ENCODE measurements at regions not wholly inside any gene's neighbourhood (a gene's known extent, or its start where the extent isn't known, plus 50 kb on each side); places are given as distances from the start of the nearest gene placed in this dataset.
"Not testable (repeated sequence)": the region's sequence is repeated elsewhere in the genome, so short reads cannot be mapped to it uniquely, and the experiment has no call there.

DNA sequence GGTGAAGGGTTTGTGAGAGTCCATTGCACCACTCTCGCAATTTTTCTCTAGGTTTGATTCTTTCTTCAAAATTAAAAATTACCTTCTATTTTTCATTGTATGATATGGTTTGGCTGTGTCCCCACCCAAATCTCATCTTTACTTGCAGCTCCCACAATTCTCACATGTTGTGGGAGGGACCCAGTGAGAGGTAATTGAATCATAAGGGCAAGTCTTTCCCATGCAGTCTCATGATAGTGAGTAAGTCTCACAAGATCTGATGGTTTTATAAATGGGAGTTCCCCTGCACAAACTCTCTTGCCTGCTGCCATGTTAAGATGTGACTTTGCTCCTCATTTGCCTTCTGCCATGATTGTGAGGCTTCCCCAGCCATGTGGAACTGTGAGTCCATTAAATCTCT is 711.2 kb upstream of the AUTS2 start:
- TF ChIP-seq ZNF274 (IDR thresholded peaks at IDR 0.05; ENCODE audit: borderline replicate concordance, extremely low read depth, low read length); POLR2A (IDR thresholded peaks at IDR 0.05; ENCODE audit: control extremely low read depth in 1 of 2, low read depth in 2 of 2, low read length in 2 of 2); GABPA (IDR thresholded peaks at IDR 0.05; ENCODE audit: borderline replicate concordance, insufficient read depth, low read length); SP1 (IDR thresholded peaks at IDR 0.05; ENCODE audit: low read depth, low read length); NANOG (IDR thresholded peaks at IDR 0.05; ENCODE audit: insufficient read depth, low read depth, low read length, poor library complexity, severe bottlenecking); EZH2 (IDR thresholded peaks at IDR 0.05; ENCODE audit: low read depth, low read length, severe bottlenecking); POLR2AphosphoS5 (IDR thresholded peaks at IDR 0.05; ENCODE audit: low read depth, low read length); BRCA1 (IDR thresholded peaks at IDR 0.05; ENCODE audit: low read depth, low read length): not testable (repeated sequence)
- TF ChIP-seq, protein P1, sequence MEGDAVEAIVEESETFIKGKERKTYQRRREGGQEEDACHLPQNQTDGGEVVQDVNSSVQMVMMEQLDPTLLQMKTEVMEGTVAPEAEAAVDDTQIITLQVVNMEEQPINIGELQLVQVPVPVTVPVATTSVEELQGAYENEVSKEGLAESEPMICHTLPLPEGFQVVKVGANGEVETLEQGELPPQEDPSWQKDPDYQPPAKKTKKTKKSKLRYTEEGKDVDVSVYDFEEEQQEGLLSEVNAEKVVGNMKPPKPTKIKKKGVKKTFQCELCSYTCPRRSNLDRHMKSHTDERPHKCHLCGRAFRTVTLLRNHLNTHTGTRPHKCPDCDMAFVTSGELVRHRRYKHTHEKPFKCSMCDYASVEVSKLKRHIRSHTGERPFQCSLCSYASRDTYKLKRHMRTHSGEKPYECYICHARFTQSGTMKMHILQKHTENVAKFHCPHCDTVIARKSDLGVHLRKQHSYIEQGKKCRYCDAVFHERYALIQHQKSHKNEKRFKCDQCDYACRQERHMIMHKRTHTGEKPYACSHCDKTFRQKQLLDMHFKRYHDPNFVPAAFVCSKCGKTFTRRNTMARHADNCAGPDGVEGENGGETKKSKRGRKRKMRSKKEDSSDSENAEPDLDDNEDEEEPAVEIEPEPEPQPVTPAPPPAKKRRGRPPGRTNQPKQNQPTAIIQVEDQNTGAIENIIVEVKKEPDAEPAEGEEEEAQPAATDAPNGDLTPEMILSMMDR (IDR thresholded peaks at IDR 0.05; ENCODE audit: control extremely low read depth in 1 of 3, insufficient read depth in 1 of 3, low read depth in 1 of 3, low read length in 3 of 3): not testable (repeated sequence)

Measured in H1 (cell line).